ENCODE measurements at regions not wholly inside any gene's neighbourhood (a gene's known extent, or its start where the extent isn't known, plus 50 kb on each side); places are given as distances from the start of the nearest gene placed in this dataset.

DNA sequence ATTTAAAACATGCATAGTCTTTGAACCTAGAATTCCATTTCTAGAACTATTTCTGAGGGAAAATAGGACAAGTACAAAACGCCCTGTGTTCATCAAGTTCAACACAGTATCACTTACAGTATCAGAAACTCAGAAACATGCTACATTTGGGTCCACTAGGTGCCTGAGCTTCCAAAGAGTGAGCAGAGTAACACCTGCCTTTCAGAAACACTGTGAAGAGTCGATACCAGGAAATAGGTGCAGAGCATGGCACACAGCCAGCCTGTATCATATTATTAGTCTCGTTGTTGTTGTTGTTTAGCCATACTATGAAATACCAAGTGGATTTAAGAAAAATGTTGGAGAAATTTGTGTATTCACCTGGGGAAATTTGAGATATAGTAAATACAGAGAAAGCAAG is 392.1 kb upstream of the MGMT start:
- TF ChIP-seq, protein P1, sequence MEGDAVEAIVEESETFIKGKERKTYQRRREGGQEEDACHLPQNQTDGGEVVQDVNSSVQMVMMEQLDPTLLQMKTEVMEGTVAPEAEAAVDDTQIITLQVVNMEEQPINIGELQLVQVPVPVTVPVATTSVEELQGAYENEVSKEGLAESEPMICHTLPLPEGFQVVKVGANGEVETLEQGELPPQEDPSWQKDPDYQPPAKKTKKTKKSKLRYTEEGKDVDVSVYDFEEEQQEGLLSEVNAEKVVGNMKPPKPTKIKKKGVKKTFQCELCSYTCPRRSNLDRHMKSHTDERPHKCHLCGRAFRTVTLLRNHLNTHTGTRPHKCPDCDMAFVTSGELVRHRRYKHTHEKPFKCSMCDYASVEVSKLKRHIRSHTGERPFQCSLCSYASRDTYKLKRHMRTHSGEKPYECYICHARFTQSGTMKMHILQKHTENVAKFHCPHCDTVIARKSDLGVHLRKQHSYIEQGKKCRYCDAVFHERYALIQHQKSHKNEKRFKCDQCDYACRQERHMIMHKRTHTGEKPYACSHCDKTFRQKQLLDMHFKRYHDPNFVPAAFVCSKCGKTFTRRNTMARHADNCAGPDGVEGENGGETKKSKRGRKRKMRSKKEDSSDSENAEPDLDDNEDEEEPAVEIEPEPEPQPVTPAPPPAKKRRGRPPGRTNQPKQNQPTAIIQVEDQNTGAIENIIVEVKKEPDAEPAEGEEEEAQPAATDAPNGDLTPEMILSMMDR (IDR thresholded peaks at IDR 0.05; ENCODE audit: poor library complexity, severe bottlenecking): no peak
- TF ChIP-seq EP300 (conservative IDR thresholded peaks at IDR 0.05; ENCODE audit: poor library complexity, severe bottlenecking) (no peak), RAD21 (conservative IDR thresholded peaks at IDR 0.05) (no peak), EZH2 (IDR thresholded peaks at IDR 0.05; ENCODE audit: borderline replicate concordance, insufficient read depth, low read length, poor library complexity, severe bottlenecking) (no peak)
- TF ChIP-seq, protein P2, sequence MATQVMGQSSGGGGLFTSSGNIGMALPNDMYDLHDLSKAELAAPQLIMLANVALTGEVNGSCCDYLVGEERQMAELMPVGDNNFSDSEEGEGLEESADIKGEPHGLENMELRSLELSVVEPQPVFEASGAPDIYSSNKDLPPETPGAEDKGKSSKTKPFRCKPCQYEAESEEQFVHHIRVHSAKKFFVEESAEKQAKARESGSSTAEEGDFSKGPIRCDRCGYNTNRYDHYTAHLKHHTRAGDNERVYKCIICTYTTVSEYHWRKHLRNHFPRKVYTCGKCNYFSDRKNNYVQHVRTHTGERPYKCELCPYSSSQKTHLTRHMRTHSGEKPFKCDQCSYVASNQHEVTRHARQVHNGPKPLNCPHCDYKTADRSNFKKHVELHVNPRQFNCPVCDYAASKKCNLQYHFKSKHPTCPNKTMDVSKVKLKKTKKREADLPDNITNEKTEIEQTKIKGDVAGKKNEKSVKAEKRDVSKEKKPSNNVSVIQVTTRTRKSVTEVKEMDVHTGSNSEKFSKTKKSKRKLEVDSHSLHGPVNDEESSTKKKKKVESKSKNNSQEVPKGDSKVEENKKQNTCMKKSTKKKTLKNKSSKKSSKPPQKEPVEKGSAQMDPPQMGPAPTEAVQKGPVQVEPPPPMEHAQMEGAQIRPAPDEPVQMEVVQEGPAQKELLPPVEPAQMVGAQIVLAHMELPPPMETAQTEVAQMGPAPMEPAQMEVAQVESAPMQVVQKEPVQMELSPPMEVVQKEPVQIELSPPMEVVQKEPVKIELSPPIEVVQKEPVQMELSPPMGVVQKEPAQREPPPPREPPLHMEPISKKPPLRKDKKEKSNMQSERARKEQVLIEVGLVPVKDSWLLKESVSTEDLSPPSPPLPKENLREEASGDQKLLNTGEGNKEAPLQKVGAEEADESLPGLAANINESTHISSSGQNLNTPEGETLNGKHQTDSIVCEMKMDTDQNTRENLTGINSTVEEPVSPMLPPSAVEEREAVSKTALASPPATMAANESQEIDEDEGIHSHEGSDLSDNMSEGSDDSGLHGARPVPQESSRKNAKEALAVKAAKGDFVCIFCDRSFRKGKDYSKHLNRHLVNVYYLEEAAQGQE (IDR thresholded peaks at IDR 0.05; ENCODE audit: borderline replicate concordance): no peak
